ENCODE measurements at regions not wholly inside any gene's neighbourhood (a gene's known extent, or its start where the extent isn't known, plus 50 kb on each side); places are given as distances from the start of the nearest gene placed in this dataset.

DNA sequence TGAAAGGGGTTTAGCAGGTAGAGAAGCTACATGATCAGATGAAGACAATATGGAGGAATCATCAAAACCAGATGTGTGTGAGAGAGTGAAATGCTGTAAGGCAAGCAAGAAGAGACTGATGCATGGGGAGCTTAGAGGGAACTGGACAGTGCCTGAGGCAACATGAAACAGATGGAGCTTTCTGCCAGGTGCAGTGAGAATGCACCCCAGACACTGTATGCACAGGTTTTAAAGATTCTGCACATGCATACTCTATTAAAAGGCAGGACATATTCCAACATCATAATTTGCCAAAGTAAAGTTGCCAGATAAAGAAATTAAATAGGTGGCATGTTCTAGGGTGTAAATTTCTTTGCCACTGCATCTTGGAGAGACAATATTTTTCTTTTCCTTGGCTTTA lies 200.1 kb downstream of the AMY1C start:
- Histone ChIP-seq H3K27ac (ENCODE audit: insufficient read depth in 1 of 2, low read depth in 1 of 2, low read length in 2 of 2, poor library complexity in 1 of 2, severe bottlenecking in 2 of 2) (no peak overlapping the region), H3K4me1 (ENCODE audit: control extremely low read depth in 1 of 4, control insufficient read depth in 4 of 4, insufficient read depth in 4 of 4, low read length in 3 of 4) (no peaks in the 10 kb centered on the region), H3K9me3 (ENCODE audit: control extremely low read depth in 1 of 5, control insufficient read depth in 4 of 5, insufficient read depth in 2 of 5, low read depth in 1 of 5, low read length in 4 of 5) (no peaks in the 10 kb centered on the region), H3K27me3 (replicated peaks in 2 of 5; ENCODE audit: control insufficient read depth in 4 of 5, insufficient read depth in 5 of 5, low read length in 4 of 5) (no peaks in the 10 kb centered on the region), H3K36me3 (ENCODE audit: control insufficient read depth in 4 of 4, insufficient read depth in 4 of 4, low read length in 3 of 4) (no peaks in the 10 kb centered on the region), H3K4me3 (ENCODE audit: control insufficient read depth in 1 of 7, extremely low read depth in 1 of 7, insufficient read depth in 4 of 7, low read depth in 2 of 7, low read length in 6 of 7) (no peak overlapping the region)
- POLR2A ChIA-PET: no interaction called here
- no peak for DNase-seq
- CTCF ChIA-PET: interaction anchor here (1.3 to 2.5 kb wide), 2 partner anchors 182 to 1844 kb away, joined by 4 to 17 read pairs; no protein-coding TSS in a partner anchor

- POLR2A ChIA-PET: no interaction called here
- CTCF ChIA-PET: no interaction called here
- H3K27ac ChIP-seq (ENCODE audit: insufficient read depth in 1 of 2, low read depth in 1 of 2, low read length in 2 of 2, poor library complexity in 1 of 2, severe bottlenecking in 2 of 2): no peak overlapping the region
- no peak for DNase-seq
- H3K4me3 ChIP-seq (ENCODE audit: control insufficient read depth in 1 of 7, extremely low read depth in 1 of 7, insufficient read depth in 4 of 7, low read depth in 2 of 7, low read length in 6 of 7): no peak overlapping the region
- no peaks in the 10 kb centered on the region for H3K36me3 ChIP-seq (ENCODE audit: control insufficient read depth in 4 of 4, insufficient read depth in 4 of 4, low read length in 3 of 4)
- H3K9me3 ChIP-seq (ENCODE audit: control extremely low read depth in 1 of 5, control insufficient read depth in 4 of 5, insufficient read depth in 2 of 5, low read depth in 1 of 5, low read length in 4 of 5): no peaks in the 10 kb centered on the region
- no CpG with 5 or more reads among the region's 4 CpGs for WGBS (ENCODE audit: insufficient coverage)
- H3K27me3 ChIP-seq (replicated peaks in 2 of 5; ENCODE audit: control insufficient read depth in 4 of 5, insufficient read depth in 5 of 5, low read length in 4 of 5): no peaks in the 10 kb centered on the region
- no peaks in the 10 kb centered on the region for H3K4me1 ChIP-seq (ENCODE audit: control extremely low read depth in 1 of 4, control insufficient read depth in 4 of 4, insufficient read depth in 4 of 4, low read length in 3 of 4)
Measured at GRCh38 chr1:103953386-103953785, 203.7 kb downstream of the AMY1C start.

DNA sequence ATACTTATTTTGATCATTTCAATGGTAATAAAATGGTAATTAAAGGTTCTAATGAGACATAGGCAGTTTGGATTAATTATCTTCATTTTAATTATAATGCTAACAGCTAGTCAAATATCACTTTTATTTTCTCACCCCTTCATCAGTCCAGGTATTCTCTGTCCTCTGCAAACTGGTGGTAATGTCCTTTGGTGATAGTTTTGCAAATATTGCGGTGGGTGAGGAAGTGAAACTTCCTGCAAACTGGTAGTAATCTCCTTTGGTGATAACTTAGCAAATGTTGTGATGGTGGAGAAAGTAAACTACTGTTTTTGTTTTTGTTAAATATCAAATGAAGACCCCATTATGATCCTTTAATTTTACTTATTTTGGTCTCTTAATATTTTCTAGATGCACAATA lies 209.0 kb downstream of the AMY1C start:
- POLR2A ChIA-PET: no interaction called here
- H3K27ac ChIP-seq (ENCODE audit: insufficient read depth in 1 of 2, low read depth in 1 of 2, low read length in 2 of 2, poor library complexity in 1 of 2, severe bottlenecking in 2 of 2): no peak overlapping the region
- H3K4me3 ChIP-seq (ENCODE audit: control insufficient read depth in 1 of 7, extremely low read depth in 1 of 7, insufficient read depth in 4 of 7, low read depth in 2 of 7, low read length in 6 of 7): no peak overlapping the region
- H3K27me3 ChIP-seq (replicated peaks in 2 of 5; ENCODE audit: control insufficient read depth in 4 of 5, insufficient read depth in 5 of 5, low read length in 4 of 5): no peaks in the 10 kb centered on the region
- CTCF ChIA-PET: no interaction called here
- peaks cover 0 to 18% (median 7%) of the 10 kb centered on the region in 5 experiments for H3K9me3 ChIP-seq (ENCODE audit: control extremely low read depth in 1 of 5, control insufficient read depth in 4 of 5, insufficient read depth in 2 of 5, low read depth in 1 of 5, low read length in 4 of 5)
- no CpG with 5 or more reads among the region's 1 CpG for WGBS (ENCODE audit: insufficient coverage)
- H3K4me1 ChIP-seq (ENCODE audit: control extremely low read depth in 1 of 4, control insufficient read depth in 4 of 4, insufficient read depth in 4 of 4, low read length in 3 of 4): no peaks in the 10 kb centered on the region
- H3K36me3 ChIP-seq (ENCODE audit: control insufficient read depth in 4 of 4, insufficient read depth in 4 of 4, low read length in 3 of 4): no peaks in the 10 kb centered on the region
- no peak for DNase-seq

- POLR2A ChIA-PET: no interaction called here
Measured at GRCh38 chr1:103959565-103959964, 209.9 kb downstream of the AMY1C start.

DNA sequence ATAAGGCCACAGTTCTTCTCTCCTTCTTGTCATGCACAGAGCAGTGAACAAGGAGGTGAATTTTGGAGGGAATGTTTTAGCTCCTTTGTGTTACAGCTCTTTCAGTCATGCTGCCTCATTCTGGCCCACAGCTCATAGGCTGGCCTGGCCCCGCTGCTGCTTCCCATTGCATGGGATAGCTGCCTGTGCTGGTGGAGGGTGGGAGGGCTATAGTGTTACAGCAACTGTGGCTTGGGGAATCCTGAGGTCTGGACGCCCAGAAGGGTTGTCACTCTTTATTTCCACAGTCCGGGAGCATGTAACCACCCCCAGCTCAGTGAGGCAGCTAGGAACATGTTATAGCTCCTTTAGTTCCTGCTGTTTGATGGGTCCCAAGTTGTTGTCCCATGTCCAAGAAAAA lies 210.3 kb downstream of the AMY1C start:
- no peaks in the 10 kb centered on the region for H3K36me3 ChIP-seq (ENCODE audit: control insufficient read depth in 4 of 4, insufficient read depth in 4 of 4, low read length in 3 of 4)
- 83% methylated on average over 1 of the region's 3 CpGs for WGBS (ENCODE audit: insufficient coverage)
- DNase-seq: no peak
- H3K9me3 ChIP-seq (ENCODE audit: control extremely low read depth in 1 of 5, control insufficient read depth in 4 of 5, insufficient read depth in 2 of 5, low read depth in 1 of 5, low read length in 4 of 5): peaks cover 0 to 18% (median 7%) of the 10 kb centered on the region in 5 experiments
- H3K27me3 ChIP-seq (replicated peaks in 2 of 5; ENCODE audit: control insufficient read depth in 4 of 5, insufficient read depth in 5 of 5, low read length in 4 of 5): no peaks in the 10 kb centered on the region
- H3K27ac ChIP-seq (ENCODE audit: insufficient read depth in 1 of 2, low read depth in 1 of 2, low read length in 2 of 2, poor library complexity in 1 of 2, severe bottlenecking in 2 of 2): no peak overlapping the region
- ChIA-PET CTCF (interaction anchor here (1.4 kb wide), 1 partner anchor 15 kb away, joined by 3 read pairs; no protein-coding TSS in a partner anchor), POLR2A (no interaction called here)
- no peaks in the 10 kb centered on the region for H3K4me1 ChIP-seq (ENCODE audit: control extremely low read depth in 1 of 4, control insufficient read depth in 4 of 4, insufficient read depth in 4 of 4, low read length in 3 of 4)
- H3K4me3 ChIP-seq (ENCODE audit: control insufficient read depth in 1 of 7, extremely low read depth in 1 of 7, insufficient read depth in 4 of 7, low read depth in 2 of 7, low read length in 6 of 7): no peak overlapping the region

More at GRCh38 chr1:103959565-103959964, 209.9 kb downstream of the AMY1C start:
- no peaks in the 10 kb centered on the region for H3K36me3 ChIP-seq (ENCODE audit: control insufficient read depth in 4 of 4, insufficient read depth in 4 of 4, low read length in 3 of 4)
- CTCF ChIA-PET: interaction anchor here (1.4 kb wide), 1 partner anchor 14 kb away, joined by 3 read pairs; no protein-coding TSS in a partner anchor
- no peak overlapping the region for H3K4me3 ChIP-seq (ENCODE audit: control insufficient read depth in 1 of 7, extremely low read depth in 1 of 7, insufficient read depth in 4 of 7, low read depth in 2 of 7, low read length in 6 of 7)
- peaks cover 0 to 18% (median 7%) of the 10 kb centered on the region in 5 experiments for H3K9me3 ChIP-seq (ENCODE audit: control extremely low read depth in 1 of 5, control insufficient read depth in 4 of 5, insufficient read depth in 2 of 5, low read depth in 1 of 5, low read length in 4 of 5)
- no peaks in the 10 kb centered on the region for H3K4me1 ChIP-seq (ENCODE audit: control extremely low read depth in 1 of 4, control insufficient read depth in 4 of 4, insufficient read depth in 4 of 4, low read length in 3 of 4)
- no peaks in the 10 kb centered on the region for H3K27me3 ChIP-seq (replicated peaks in 2 of 5; ENCODE audit: control insufficient read depth in 4 of 5, insufficient read depth in 5 of 5, low read length in 4 of 5)
- 91% methylated on average over 4 of the region's 4 CpGs for WGBS (ENCODE audit: insufficient coverage)
- DNase-seq: no peak
- no peak overlapping the region for H3K27ac ChIP-seq (ENCODE audit: insufficient read depth in 1 of 2, low read depth in 1 of 2, low read length in 2 of 2, poor library complexity in 1 of 2, severe bottlenecking in 2 of 2)

DNA sequence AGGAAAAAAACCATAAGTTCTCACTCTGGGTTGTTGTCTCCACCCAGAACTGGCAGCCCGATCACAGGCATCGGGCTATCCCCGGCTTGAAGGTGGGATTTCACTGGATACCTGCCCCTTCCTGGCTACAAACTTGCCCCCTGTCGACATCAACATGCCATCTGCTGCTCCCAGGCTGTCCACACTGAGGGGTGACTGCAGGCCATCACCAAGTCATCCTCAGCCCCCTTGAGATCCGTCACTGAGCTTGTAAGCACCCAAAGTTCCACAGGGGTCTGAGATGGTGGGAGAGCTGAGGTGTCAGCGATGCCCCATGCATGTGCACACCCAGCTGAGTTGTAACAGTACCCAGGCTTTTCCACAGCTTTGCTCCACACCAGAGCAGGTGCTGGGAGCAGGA lies 211.0 kb downstream of the AMY1C start:
- ChIA-PET POLR2A (interaction anchor here (0.6 kb wide), 1 partner anchor 87 kb away, joined by 3 read pairs; no protein-coding TSS in a partner anchor), CTCF (no interaction called here)
- no peaks in the 10 kb centered on the region for H3K36me3 ChIP-seq (ENCODE audit: control insufficient read depth in 4 of 4, insufficient read depth in 4 of 4, low read length in 3 of 4)

DNA sequence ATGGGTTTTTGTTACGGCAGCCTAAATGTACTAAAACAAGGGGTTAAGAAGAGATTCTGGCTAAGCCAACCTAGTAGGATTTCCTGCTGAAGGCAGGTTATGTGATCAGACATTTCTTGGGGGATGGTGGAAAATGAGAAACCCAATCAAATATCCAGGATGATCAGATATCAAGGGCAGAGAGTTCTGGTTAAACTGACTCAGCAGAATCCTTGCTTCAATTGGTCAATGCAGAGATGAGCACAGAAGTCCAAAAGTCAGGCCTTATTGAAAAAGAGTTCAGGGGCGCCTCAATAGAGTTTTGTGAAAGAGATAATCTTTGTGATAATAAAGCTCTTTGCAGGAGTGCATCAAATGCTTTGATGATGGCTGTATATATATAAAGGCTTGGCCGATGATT lies 237.1 kb downstream of the AMY1C start:
- Histone ChIP-seq H3K9me3 (ENCODE audit: control extremely low read depth in 1 of 5, control insufficient read depth in 4 of 5, insufficient read depth in 2 of 5, low read depth in 1 of 5, low read length in 4 of 5) (no peaks in the 10 kb centered on the region), H3K4me3 (ENCODE audit: control insufficient read depth in 1 of 7, extremely low read depth in 1 of 7, insufficient read depth in 4 of 7, low read depth in 2 of 7, low read length in 6 of 7) (no peak overlapping the region), H3K4me1 (ENCODE audit: control extremely low read depth in 1 of 4, control insufficient read depth in 4 of 4, insufficient read depth in 4 of 4, low read length in 3 of 4) (no peaks in the 10 kb centered on the region), H3K27me3 (replicated peaks in 2 of 5; ENCODE audit: control insufficient read depth in 4 of 5, insufficient read depth in 5 of 5, low read length in 4 of 5) (no peaks in the 10 kb centered on the region), H3K27ac (ENCODE audit: insufficient read depth in 1 of 2, low read depth in 1 of 2, low read length in 2 of 2, poor library complexity in 1 of 2, severe bottlenecking in 2 of 2) (no peak overlapping the region), H3K36me3 (ENCODE audit: control insufficient read depth in 4 of 4, insufficient read depth in 4 of 4, low read length in 3 of 4) (no peaks in the 10 kb centered on the region)
- ChIA-PET CTCF (no interaction called here), POLR2A (interaction anchor here (0.6 kb wide), 1 partner anchor 46 kb away, joined by 3 read pairs; no protein-coding TSS in a partner anchor)
- WGBS (ENCODE audit: insufficient coverage): 100% methylated on average over 2 of the region's 3 CpGs
- DNase-seq: no peak

More for the DNA sequence above, 211.0 kb downstream of the AMY1C start:
- no peaks in the 10 kb centered on the region for H3K4me1 ChIP-seq (ENCODE audit: control extremely low read depth in 1 of 4, control insufficient read depth in 4 of 4, insufficient read depth in 4 of 4, low read length in 3 of 4)
- DNase-seq: no peak
- WGBS (ENCODE audit: insufficient coverage): 93% methylated on average over 6 of the region's 6 CpGs
- H3K9me3 ChIP-seq (ENCODE audit: control extremely low read depth in 1 of 5, control insufficient read depth in 4 of 5, insufficient read depth in 2 of 5, low read depth in 1 of 5, low read length in 4 of 5): peaks cover 0 to 18% (median 7%) of the 10 kb centered on the region in 5 experiments
- no peaks in the 10 kb centered on the region for H3K27me3 ChIP-seq (replicated peaks in 2 of 5; ENCODE audit: control insufficient read depth in 4 of 5, insufficient read depth in 5 of 5, low read length in 4 of 5)
- no peak overlapping the region for H3K4me3 ChIP-seq (ENCODE audit: control insufficient read depth in 1 of 7, extremely low read depth in 1 of 7, insufficient read depth in 4 of 7, low read depth in 2 of 7, low read length in 6 of 7)
- no peak overlapping the region for H3K27ac ChIP-seq (ENCODE audit: insufficient read depth in 1 of 2, low read depth in 1 of 2, low read length in 2 of 2, poor library complexity in 1 of 2, severe bottlenecking in 2 of 2)
